Upper lobe of left lung (tissue), 4 donors: ENCODE measurements at regions not wholly inside any gene's neighbourhood (a gene's known extent, or its start where the extent isn't known, plus 50 kb on each side); places are given as distances from the start of the nearest gene placed in this dataset.

Experiments used
- CTCF ChIP-seq, 6 experiments: fragments of 450-650 bp in 4 of 6; fragments of 200-600 bp in 2 of 6; sonication (generic) in 2 of 6; IDR thresholded peaks; one replicate each; pipeline ENCODE4 v1.5.1; 2016 to 2019; ENCODE audit warnings: antibody characterized with exemption in 6 of 6
- EP300 ChIP-seq, 4 donors: sonication (generic); formaldehyde crosslinking; IDR thresholded peaks; one replicate each; pipeline ENCODE4 v1.5.1; 2017; ENCODE audit warnings: antibody characterized with exemption in 4 of 4, control low read depth in 2 of 4
- POLR2A ChIP-seq, 4 donors: fragments of 450-650 bp; IDR thresholded peaks; one replicate each; pipeline ENCODE4 v1.5.1; 2016 to 2017; ENCODE audit warnings: antibody characterized with exemption in 4 of 4, mild to moderate bottlenecking in 2 of 4

GRCh38 chr7:25638590-25639244 is 410.4 kb upstream of the NPVF start:
- no peak for TF ChIP-seq EP300 (IDR thresholded peaks at IDR 0.05)
- no peak for TF ChIP-seq CTCF (IDR thresholded peaks at IDR 0.05)
- TF ChIP-seq POLR2A (IDR thresholded peaks at IDR 0.05), result no peak
